ENCODE measurements at regions not wholly inside any gene's neighbourhood (a gene's known extent, or its start where the extent isn't known, plus 50 kb on each side); places are given as distances from the start of the nearest gene placed in this dataset.

DNA sequence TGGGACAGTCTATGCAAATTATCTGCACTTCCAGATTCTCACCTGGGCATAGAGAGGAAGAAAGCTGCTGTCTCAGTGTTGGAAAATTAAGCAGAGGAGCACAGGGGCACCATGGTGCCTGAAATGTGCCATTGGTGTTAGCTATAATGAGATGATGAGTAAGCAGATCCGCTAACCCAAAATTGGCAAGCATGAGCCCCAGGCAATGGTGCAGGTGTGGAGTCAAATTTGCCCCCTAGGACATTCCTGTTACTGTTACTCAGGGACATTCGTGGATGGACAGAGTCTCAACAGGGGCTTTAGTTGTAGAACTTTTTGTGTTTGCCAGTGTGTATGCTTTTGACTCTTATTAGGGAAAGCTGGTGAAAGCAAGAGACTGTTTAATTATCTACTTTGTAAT, 385.2 kb upstream of the KLF6 start:
- TF ChIP-seq POLR2A (IDR thresholded peaks at IDR 0.05; ENCODE audit: low read depth, low read length): no peak
- TF ChIP-seq TAF1 (IDR thresholded peaks at IDR 0.05; ENCODE audit: low read depth, low read length): no peak
- no peak for TF ChIP-seq POLR2AphosphoS5 (IDR thresholded peaks at IDR 0.05; ENCODE audit: low read depth, low read length)
- TF ChIP-seq PAX5 (IDR thresholded peaks at IDR 0.05; ENCODE audit: insufficient read depth, low read length, severe bottlenecking): no peak
- no peak for TF ChIP-seq SPI1 (IDR thresholded peaks at IDR 0.05; ENCODE audit: low read depth, low read length)
- no peak for TF ChIP-seq POU2F2 (IDR thresholded peaks at IDR 0.05; ENCODE audit: low read depth, low read length)
